ENCODE measurements at regions not wholly inside any gene's neighbourhood (a gene's known extent, or its start where the extent isn't known, plus 50 kb on each side); places are given as distances from the start of the nearest gene placed in this dataset.

- H3K4me1 Mint-ChIP-seq (ENCODE audit: unreplicated experiment) = no peaks in the 10 kb centered on the region
- no peak for DNase-seq (ENCODE audit: low spot score)
- H3K9me3 Mint-ChIP-seq (ENCODE audit: unreplicated experiment) = no peaks in the 10 kb centered on the region
- TF ChIP-seq, protein P1, sequence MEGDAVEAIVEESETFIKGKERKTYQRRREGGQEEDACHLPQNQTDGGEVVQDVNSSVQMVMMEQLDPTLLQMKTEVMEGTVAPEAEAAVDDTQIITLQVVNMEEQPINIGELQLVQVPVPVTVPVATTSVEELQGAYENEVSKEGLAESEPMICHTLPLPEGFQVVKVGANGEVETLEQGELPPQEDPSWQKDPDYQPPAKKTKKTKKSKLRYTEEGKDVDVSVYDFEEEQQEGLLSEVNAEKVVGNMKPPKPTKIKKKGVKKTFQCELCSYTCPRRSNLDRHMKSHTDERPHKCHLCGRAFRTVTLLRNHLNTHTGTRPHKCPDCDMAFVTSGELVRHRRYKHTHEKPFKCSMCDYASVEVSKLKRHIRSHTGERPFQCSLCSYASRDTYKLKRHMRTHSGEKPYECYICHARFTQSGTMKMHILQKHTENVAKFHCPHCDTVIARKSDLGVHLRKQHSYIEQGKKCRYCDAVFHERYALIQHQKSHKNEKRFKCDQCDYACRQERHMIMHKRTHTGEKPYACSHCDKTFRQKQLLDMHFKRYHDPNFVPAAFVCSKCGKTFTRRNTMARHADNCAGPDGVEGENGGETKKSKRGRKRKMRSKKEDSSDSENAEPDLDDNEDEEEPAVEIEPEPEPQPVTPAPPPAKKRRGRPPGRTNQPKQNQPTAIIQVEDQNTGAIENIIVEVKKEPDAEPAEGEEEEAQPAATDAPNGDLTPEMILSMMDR (IDR thresholded peaks at IDR 0.05; ENCODE audit: unreplicated experiment) = no peak
- no peaks in the 10 kb centered on the region for H3K36me3 Mint-ChIP-seq (ENCODE audit: low read depth, unreplicated experiment)
- no peaks in the 10 kb centered on the region for H3K27me3 Mint-ChIP-seq (ENCODE audit: unreplicated experiment)
- H3K27ac Mint-ChIP-seq (ENCODE audit: unreplicated experiment) = no peak overlapping the region
- H3K4me3 Mint-ChIP-seq (ENCODE audit: unreplicated experiment) = no peak overlapping the region
These were observed 281.0 kb upstream of the ZNF462 start for GRCh38 chr9:106581973-106582372.

- DNase-seq (ENCODE audit: low spot score) = no peak
- H3K27me3 Mint-ChIP-seq (ENCODE audit: unreplicated experiment) = no peaks in the 10 kb centered on the region
- H3K36me3 Mint-ChIP-seq (ENCODE audit: low read depth, unreplicated experiment) = no peaks in the 10 kb centered on the region
- no peak overlapping the region for H3K27ac Mint-ChIP-seq (ENCODE audit: unreplicated experiment)
- H3K4me1 Mint-ChIP-seq (ENCODE audit: unreplicated experiment) = no peaks in the 10 kb centered on the region
- no peaks in the 10 kb centered on the region for H3K9me3 Mint-ChIP-seq (ENCODE audit: unreplicated experiment)
- TF ChIP-seq, protein P1 (IDR thresholded peaks at IDR 0.05; ENCODE audit: unreplicated experiment) = no peak
- H3K4me3 Mint-ChIP-seq (ENCODE audit: unreplicated experiment) = no peak overlapping the region
These were observed 279.2 kb upstream of the ZNF462 start for GRCh38 chr9:106583751-106584150.

GRCh38 chr9:106587042-106587441 is 275.9 kb upstream of the ZNF462 start:
- H3K36me3 Mint-ChIP-seq (ENCODE audit: low read depth, unreplicated experiment) = no peaks in the 10 kb centered on the region
- H3K27me3 Mint-ChIP-seq (ENCODE audit: unreplicated experiment) = no peaks in the 10 kb centered on the region
- no peak overlapping the region for H3K4me3 Mint-ChIP-seq (ENCODE audit: unreplicated experiment)
- DNase-seq (ENCODE audit: low spot score) = no peak
- TF ChIP-seq, protein P1 (IDR thresholded peaks at IDR 0.05; ENCODE audit: unreplicated experiment) = no peak
- H3K4me1 Mint-ChIP-seq (ENCODE audit: unreplicated experiment) = peaks cover 5% of the 10 kb centered on the region
- H3K9me3 Mint-ChIP-seq (ENCODE audit: unreplicated experiment) = no peaks in the 10 kb centered on the region
- no peak overlapping the region for H3K27ac Mint-ChIP-seq (ENCODE audit: unreplicated experiment)

GRCh38 chr9:106588626-106589025 is 274.3 kb upstream of the ZNF462 start:
- no peaks in the 10 kb centered on the region for H3K36me3 Mint-ChIP-seq (ENCODE audit: low read depth, unreplicated experiment)
- H3K4me3 Mint-ChIP-seq (ENCODE audit: unreplicated experiment) = no peak overlapping the region
- H3K4me1 Mint-ChIP-seq (ENCODE audit: unreplicated experiment) = peaks cover 5% of the 10 kb centered on the region
- no peaks in the 10 kb centered on the region for H3K27me3 Mint-ChIP-seq (ENCODE audit: unreplicated experiment)
- TF ChIP-seq, protein P1 (IDR thresholded peaks at IDR 0.05; ENCODE audit: unreplicated experiment) = no peak
- no peaks in the 10 kb centered on the region for H3K9me3 Mint-ChIP-seq (ENCODE audit: unreplicated experiment)
- DNase-seq (ENCODE audit: low spot score) = no peak
- H3K27ac Mint-ChIP-seq (ENCODE audit: unreplicated experiment) = no peak overlapping the region

DNA sequence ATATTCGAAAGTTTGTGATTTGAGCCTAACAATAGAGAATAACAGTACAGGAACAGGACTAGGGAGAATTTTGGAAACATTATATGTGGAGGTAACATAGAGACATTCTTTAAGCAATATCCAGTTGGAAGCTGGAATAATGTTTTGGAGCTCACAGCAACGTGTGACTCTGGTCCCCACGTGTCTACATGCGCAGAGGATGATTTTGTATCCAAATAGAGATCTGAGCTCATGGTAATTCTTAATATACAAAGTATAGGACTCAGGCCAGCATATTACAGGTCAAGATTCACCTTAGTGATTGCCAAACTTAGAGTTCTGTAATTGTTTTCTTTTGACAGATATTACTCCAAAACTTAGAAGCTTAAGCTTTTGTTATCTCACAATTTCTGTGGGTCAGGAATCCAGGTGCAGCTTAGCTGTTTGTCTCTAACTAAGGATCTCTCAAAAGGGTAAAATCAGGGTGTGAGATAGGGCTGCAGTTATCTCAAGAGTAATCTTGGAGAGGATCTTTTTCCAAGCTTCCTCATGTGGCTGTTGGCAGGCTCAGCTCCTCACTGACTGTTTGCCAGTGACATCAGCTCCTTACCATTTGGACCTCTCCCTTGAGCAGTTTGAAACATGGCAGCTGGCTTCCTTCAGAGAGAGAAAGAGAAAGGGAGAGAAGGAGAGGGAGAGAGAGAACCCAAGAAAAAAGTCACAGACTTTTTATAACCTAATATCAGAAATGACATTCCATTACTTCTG is 272.0 kb upstream of the ZNF462 start:
- TF ChIP-seq, protein P1 (IDR thresholded peaks at IDR 0.05; ENCODE audit: unreplicated experiment) = no peak
- Mint-ChIP-seq H3K4me3 (ENCODE audit: unreplicated experiment) (no peak overlapping the region), H3K27ac (ENCODE audit: unreplicated experiment) (no peak overlapping the region), H3K4me1 (ENCODE audit: unreplicated experiment) (peaks cover 5% of the 10 kb centered on the region), H3K9me3 (ENCODE audit: unreplicated experiment) (no peaks in the 10 kb centered on the region), H3K27me3 (ENCODE audit: unreplicated experiment) (no peaks in the 10 kb centered on the region), H3K36me3 (ENCODE audit: low read depth, unreplicated experiment) (no peaks in the 10 kb centered on the region)
- no peak for DNase-seq (ENCODE audit: low spot score)
